ENCODE measurements at regions not wholly inside any gene's neighbourhood (a gene's known extent, or its start where the extent isn't known, plus 50 kb on each side); places are given as distances from the start of the nearest gene placed in this dataset.
"Not testable (repeated sequence)": the region's sequence is repeated elsewhere in the genome, so short reads cannot be mapped to it uniquely, and the experiment has no call there.

DNA sequence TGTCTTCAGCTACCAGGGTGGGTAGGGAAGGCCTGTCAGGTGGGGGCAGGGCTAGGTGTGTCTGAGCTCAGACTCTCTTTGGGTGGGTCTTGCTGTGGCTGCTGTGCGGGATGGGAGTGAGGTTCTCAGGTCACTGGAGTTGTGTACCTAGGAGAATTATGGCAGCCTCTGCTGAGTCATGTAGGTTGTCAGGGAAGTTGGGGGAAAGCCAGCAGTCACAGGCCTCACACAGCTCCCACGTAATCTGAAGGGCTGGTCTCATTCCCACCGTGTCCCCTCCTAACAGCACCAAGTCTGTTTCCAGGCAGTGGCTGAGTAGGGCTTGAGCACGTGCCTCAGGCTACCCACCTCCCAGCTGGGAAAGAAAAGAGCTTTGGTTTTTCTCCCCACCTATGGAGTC lies 67.0 kb downstream of the CHCHD4 start:
- DNase-seq = no peak

DNA sequence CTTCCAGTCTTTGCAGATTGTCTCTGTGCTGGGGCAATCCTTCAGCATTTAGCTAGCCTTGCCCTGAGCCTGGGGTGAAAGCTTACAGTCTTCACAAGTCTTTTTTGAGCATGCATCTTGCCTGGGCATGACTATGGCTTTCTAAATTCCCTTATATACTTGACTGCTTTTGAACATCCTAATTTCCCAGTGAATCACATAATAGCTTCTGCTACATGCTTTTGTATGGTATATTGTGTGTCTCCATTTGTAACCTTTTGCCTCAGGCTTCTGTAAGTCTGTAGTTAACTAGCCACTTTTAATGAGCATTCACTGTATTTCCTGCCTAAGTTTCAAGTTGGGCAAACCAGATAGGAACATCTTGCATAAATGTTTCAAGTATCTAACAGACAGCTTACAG lies 76.8 kb downstream of the CHCHD4 start:
- no peak for DNase-seq

DNA sequence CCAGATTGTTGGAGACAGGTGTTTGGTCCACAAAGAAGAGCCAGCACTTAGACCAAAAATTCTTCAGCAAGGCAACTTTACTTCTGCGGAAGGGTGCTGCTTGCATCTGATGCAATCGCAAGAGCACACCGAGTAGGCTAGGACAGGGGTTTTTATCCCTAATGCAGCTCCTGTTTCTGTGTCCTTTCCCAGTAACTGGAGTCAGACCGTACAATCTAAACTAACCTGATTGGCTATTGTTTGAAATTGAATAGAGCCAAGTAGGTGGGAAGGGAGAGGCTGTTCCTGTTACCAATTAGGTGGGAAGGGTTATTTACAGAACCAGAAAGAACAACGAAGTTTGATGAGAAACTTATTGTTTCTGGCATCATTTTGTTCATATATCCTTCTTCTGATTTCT lies 77.6 kb downstream of the CHCHD4 start:
- no peak for DNase-seq

DNA sequence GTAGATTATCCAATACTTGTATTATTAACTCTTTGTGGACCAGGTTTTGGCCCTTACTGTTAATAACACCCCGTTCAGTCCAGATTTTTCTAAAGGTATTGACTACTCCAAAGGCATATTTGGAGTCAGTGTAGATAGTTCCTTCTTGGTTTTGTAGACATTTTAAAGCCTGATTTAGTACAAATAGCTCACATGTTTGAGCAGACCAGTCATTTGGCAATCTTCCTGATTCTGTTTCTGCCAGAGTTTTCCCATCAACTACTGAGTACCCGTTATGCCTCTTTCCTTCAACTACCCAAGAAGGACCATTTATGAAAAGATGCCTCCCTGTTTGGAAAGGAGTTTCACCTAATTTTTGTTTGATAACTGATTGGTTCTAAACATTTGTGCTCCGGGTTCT lies 82.0 kb downstream of the CHCHD4 start:
- DNase-seq = no peak

DNA sequence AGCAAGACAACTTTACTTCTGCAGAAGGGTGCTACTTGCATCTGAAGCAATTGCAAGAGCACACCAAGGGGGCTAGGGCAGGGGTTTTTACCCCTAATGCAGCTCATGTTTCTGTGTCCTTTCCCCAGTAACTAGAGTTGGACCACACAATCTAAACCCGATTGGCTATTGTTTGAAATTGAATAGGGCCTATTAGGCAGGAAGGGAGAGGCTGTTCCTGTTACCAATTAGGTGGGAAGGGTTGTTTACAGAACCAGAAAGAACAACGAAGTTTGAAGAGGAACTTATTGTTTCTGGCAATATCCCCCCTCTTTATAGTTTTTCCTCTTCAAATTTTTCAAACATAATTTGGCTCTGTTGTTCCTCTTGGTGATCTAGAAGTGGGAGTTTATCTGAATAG lies 85.5 kb downstream of the CHCHD4 start:
- DNase-seq = no peak

DNA sequence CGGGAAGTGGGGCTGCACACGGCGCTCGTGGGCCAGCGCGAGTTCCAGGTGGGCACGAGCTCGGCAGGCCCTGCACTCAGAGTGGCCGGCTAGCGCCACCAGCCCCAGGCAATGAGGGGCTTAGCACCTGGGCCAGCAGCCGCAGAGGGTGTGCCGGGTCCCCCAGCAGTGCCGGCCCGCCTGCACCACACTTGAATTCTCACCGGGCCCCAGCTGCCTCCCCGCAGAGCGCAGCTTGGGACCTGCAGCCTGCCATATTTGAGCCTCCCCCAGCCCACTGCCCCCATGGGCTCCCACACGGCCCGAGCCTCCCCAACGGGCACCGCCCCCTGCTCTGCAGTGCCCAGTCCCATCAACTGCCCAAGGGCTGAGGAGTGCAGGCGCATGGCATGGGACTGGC lies 87.5 kb downstream of the CHCHD4 start:
- no peak for DNase-seq

DNA sequence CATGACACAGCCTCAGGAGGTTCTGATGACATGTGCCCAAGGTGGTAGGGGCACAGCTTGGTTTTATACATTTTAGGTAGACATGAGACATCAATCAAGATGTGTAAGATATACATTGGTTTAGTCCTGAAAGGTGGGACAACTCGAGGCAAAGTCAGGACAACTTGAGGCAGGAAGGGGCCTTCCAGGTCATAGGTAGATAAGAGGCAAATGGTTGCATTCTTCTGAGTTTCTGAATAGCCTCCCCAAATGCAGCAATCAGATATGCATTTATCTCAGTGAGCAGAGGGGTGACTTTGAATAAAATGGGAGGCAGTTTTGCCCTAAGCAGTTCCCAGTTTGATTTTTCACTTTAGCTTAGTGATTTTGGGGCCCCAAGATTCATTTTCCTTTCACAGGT lies 91.6 kb downstream of the CHCHD4 start:
- no peak for DNase-seq

DNA sequence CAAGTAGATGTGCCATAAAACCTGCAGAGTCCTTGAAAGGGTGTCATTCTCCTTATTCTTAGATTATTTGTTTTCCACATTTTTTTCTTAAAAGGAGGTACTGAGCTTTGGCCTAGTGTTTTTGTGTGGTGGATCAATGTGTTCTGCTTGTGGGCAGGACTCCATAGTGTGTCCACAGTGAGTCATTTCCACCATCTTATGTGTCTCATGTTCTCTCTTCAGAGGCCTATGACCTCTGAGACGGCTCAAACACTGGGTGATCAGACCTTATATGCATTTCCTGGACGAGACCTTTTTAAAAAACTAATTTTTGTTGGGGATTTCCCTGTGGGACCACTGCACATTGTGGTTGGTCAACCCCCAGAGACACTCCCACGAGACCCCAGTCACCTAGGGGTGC lies 93.4 kb downstream of the CHCHD4 start:
- DNase-seq = no peak

DNA sequence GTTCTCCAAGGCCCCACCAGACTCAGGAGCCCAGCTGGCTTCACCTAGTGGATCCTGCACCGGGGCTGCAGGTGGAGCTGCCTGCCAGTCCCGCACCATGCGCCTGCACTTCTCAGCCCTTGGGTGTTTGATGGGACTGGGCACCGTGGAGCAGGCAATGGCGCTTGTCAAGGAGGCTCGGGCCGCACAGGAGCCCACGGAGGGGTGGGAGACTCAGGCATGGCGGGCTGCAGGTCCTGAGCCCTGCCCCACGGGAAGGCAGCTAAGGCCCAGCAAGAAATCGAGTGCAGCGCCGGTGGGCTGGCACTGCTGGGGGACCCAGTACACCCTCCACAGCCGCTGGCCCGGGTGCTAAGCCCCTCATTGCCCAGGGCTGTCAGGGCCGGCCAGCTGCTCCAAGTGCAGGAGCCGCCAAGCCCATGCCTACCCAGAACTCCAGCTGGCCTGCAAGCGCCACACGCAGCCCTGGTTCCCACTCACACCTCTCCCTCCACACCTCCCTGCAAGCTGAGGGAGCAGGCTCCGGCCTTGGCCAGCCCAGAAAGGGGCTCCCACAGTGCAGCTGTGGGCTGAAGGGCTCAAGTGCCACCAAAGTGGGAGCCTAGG lies 95.2 kb downstream of the CHCHD4 start:
- DNase-seq = not testable (repeated sequence)

DNA sequence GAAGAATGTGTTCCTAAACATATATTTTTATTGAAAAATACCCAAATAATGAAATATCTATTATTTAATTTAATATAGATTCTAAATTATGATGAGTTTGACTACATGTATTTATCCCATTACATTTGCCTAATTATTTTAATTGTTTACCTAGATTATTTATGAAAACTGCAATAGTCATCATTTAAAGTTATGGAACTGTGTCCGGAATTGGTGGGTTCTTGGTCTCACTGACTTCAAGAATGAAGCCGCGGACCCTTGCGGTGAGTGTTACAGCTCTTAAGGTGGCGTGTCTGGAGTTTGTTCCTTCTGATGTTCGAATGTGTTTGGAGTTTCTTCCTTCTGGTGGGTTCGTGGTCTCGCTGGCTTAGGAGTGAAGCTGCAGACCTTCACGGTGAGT lies 96.5 kb downstream of the CHCHD4 start:
- not testable (repeated sequence) for DNase-seq

DNA sequence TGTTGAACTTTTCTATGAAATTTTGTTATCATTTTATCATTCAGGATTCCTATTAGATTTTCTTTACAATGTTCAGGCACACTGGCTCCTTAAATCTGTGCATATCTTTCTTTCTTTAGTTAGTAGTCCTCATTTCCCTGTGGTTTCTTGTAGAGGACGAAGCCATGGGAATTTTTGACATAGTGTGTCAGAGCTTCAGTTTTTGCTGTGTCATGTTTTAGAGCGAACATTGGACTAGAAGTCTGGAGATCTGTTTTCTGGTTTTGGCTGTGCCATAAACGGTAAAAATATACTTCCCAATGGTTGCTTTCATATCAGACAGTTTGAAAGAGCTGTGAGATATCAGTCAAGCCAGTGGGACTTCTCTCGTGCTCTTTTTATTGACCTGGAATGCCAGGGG lies 105.2 kb downstream of the CHCHD4 start:
- DNase-seq = no peak

DNA sequence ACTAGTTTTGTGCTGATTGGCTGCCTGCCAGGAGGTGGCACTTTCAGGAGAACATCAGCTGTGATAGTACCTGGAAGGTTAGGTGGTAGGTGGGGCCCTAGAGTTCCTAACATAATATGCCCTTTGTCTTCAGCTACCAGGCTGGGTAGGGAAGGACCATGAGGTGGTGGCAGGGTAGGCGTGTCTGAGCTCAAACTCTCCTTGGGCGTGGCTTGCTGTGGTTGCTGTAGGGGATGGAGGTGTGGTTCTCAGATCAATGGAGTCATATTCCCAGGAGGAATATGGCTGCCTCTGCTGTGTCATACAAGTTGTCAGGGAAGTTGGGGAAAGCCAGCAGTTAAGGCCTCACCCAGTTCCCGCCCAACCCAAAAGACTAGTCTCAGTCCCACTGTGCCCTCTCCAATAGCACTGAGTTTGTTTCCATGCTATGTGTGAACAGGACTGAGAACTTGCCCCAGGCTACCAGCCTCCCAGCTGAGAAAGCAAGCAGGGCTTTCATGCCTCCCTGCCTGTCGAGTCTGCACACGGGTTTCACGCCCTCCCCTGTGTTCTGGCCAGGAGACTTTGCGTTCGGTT lies 107.7 kb downstream of the CHCHD4 start:
- no peak for DNase-seq

DNA sequence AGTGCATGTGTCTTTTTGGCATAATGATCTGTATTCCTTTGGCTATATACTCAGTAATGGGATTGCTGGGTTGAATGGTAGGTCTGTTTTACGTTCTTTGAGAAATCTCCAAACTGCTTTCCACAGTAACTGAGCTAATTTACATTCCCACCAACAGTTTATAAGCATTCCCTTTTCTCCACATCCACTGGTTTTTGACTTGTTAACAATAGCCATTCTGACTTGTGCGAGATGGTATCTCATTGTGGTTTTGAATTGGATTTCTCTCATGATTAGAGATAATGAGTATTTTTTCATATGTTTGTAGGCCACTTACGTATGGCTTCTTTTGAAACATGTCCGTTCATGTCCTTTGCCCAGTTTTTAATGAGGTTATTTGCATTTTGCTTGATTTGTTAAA lies 117.7 kb downstream of the CHCHD4 start:
- no peak for DNase-seq

DNA sequence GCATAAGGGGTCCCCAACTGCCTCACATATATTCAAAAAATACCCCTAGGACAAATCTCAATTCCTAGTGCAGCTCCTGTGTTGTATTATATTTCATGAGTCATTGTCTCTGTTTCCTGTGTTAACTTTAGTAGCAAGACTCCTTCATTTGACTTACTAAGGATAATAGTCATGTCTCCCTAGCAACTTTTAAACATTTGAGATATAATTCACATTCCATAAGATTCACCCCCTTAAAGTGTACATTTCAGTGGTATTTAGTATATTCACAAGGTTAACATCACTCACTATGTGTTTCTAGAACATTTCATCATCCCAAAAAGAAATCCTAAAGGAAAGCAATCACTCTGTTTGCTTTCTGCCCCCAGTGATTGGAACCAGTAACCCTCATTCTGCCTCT lies 121.3 kb upstream of the WNT7A start:
- DNase-seq = no peak

DNA sequence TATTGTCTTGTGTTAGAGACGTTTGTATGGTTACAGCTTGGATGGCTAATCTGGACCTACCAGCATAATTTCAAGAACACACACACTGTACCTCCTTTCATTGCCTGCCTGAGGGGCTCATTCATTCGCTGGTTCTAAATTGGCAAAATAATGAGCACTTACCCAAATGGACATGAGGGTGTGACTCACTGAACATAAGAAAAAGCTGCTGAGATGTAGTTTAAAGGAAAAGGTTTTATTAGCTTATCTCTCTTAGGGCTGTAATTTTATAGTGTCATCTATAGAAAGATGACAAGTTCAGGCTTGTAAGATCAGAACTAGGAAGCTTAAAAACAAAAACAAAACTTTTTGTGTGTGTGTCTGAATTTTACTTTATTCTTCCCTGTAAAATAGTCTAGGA lies 120.7 kb upstream of the WNT7A start:
- DNase-seq = no peak

DNA sequence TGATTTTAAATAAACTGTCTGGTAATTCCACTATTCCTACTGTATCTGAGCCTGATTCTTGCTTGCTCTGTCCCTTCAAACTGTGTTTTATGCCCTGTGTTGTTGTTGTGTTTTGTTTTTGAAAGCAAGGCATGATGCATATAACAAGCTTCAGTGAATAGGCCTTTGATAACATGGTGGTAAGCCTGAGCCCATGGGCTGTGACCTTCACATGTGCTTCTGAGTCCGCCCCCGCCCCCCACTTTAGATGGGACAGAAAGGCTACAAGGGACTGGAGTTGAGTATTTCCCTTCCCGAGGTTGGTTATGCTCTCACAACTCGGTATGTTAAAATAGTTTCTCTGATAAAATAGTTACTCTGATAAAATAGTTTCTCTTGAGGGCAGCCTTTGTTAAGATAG lies 119.0 kb upstream of the WNT7A start:
- no peak for DNase-seq

DNA sequence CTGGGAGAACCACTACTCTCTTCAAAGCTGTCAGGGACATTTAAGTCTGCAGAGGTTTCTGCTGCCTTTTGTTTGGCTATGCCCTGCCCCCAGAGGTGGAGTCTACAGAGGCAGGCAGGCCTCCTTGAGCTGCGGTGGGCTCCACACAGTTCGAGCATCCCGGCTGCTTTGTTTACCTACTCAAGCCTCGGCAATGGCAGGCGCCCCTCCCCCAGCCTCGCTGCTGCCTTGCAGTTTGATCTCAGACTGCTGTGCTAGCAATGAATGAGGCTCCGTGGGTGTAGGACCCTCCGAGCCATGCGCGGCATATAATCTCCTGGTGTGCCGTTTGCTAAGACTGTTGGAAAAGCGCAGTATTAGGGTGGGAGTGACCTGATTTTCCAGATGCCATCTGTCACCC lies 115.3 kb upstream of the WNT7A start:
- not testable (repeated sequence) for DNase-seq

DNA sequence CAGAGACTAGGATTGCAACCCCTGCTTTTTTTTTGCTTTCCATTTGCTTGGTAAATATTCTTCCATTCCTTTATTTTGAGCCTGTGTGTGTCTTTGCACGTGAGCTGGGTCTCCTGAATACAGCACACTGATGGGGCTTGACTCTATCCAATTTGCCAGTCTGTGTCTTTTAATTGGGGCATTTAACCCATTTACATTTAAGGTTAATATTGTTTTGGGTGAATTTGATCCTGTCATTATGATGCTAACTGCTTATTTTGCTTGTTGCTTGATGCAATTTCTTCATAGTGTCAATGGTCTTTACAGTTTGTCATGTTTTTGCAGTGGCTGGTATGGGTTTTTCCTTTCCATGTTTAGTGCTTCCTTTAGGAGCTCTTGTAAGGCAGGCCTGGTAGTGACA lies 109.1 kb upstream of the WNT7A start:
- DNase-seq = not testable (repeated sequence)

DNA sequence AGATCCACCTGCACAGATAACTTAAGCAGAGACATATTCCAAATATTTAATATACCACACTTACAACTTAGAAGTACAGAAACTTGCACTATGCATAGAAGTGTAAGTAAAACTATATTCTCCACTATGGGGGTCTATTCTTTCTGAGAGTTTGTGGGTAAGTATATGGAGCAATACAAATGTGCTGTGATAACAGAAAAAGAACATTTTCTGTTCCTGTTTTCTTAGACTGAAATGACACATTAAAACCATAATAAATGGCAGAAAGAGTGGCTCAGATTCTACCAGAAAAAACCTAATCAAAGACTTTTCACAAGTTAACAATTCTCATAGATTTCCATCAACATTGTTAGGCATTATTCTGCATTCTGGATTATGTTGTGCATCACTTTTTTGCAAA lies 96.6 kb upstream of the WNT7A start:
- no peak for DNase-seq

DNA sequence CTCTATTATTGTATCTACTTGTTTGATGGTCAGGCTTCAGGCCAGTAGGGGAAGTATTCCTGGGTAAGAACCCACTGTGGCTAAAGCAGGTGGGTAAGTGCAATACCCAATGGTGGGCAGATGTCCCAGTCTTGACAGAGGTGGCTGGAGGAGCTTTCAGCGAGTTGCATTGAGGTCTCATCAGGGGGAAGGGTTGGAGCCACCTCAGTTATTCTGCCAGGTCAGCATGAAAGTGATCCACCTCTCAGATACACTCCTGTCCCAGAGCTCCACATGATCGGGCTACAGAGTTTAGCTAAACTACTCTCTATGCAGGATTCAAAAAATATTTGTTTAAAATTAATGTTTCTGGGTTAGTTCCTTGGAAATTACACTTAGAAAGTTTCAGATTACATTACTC lies 95.8 kb upstream of the WNT7A start:
- no peak for DNase-seq

DNA sequence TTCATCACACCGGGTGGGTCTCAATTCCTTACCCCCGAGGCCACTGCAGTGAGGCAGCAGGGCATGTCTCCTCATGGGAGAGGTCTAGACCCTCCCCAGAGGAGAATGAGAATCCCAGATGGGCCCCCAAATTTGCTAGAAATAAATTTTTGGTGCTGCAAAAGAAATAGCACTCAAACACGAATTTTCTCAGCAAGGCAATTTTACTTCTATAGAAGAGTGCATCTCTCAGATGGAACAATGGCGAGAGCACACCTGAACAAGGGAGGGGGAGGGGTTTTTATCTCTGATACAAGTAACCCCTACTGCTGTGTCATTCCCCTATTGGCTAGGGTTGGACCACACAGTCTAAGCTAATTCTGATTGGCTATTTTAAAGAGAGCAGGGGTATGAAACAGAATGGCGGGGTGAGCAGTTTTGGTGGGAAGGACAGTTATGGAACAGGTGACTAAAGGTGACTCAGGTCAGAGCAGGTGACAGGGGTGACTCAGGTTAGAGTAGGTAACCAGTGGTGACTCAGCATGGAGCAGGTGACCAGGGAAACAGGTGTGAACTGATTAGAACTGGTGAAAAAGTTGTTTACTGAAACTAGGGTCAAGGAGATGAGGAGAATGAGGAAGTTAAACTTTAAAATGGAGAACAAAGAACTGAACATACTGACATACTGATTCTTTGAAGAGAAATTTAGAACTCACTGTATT lies 93.0 kb upstream of the WNT7A start:
- DNase-seq = no peak

DNA sequence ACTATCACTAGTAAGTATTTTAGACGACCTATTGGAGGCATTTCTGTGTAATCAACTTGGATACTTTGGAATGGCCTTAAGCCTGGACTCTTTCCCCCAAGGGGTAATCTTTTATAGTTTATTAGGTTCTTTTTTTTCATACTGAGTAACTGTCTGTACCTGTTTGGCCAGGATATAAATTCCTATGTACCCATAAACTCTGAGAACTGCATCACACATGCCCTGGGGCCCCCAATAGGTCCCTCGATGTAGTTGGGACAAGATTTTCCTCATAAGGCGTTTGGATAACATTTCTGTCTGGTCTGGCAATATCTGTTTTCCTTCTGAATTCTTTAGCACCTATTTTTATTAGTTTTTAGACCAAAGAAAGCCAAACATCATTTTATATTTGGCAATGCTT lies 86.4 kb upstream of the WNT7A start:
- DNase-seq = no peak

DNA sequence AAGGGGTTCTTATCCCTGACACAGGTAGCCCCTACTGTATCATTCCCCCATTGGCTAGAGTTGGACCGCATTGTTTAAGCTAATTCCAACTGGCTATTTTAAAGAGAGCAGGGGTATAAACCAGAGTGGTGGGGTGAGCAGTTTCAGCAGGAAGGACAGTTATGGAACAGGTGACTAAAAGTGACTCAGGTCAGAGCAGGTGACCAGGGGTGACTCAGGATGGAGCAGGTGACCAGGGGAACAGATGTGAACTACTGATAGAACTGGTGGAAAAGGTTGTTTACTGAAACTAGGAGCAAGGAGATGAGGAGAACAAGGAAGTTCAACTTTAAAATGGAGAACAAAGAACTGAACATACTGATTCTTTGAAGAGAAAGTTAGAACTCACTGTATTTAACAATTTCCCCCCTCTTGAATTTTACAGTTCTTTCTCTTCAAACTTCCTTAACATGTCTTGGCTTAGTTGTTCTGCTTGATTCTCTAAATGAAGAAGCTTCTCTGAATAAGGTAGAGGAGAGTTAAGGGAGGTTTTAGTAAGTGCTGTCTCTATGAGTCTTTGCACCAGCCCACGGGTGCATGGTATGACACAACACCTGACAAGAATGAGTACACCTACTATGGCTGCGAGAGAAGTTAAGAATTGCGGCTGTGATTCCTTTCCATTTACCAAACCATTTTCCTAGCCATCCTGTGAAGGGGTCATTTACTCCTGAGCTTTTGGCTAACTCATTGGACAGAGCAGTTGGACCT lies 83.4 kb upstream of the WNT7A start:
- DNase-seq = no peak
